HG02973 (cell line): ENCODE measurements at regions not wholly inside any gene's neighbourhood (a gene's known extent, or its start where the extent isn't known, plus 50 kb on each side); places are given as distances from the start of the nearest gene placed in this dataset.
"Not testable (repeated sequence)": the region's sequence is repeated elsewhere in the genome, so short reads cannot be mapped to it uniquely, and the experiment has no call there.

Experiments
- ATAC-seq: cut with Tn5 transposase; IDR thresholded peaks from one replicate; pipeline ENCODE4 v1.9.1; 2021; ENCODE audit warnings: moderate library complexity; ENCODE audit not compliant: unreplicated experiment

GRCh38 chr4:129971419-129971818 lies 875.5 kb downstream of the C4orf33 start:
- no peak for ATAC-seq

- ATAC-seq = no peak
Observed at GRCh38 chr4:129972257-129972656, 876.3 kb downstream of the C4orf33 start.

GRCh38 chr4:129974730-129975129 lies 878.8 kb downstream of the C4orf33 start:
- no peak for ATAC-seq

- no peak for ATAC-seq
Observed at GRCh38 chr4:129978315-129978714, 882.4 kb downstream of the C4orf33 start.

GRCh38 chr4:129988957-129989356 lies 893.0 kb downstream of the C4orf33 start:
- ATAC-seq = no peak

- ATAC-seq = peak; percentile 61
Observed at GRCh38 chr4:129994715-129995114, 898.8 kb downstream of the C4orf33 start.

GRCh38 chr4:129998436-129999150 lies 902.6 kb downstream of the C4orf33 start:
- ATAC-seq = no peak

GRCh38 chr4:129999156-129999555 lies 903.2 kb downstream of the C4orf33 start:
- ATAC-seq = no peak

- ATAC-seq = no peak
Observed at GRCh38 chr4:130008461-130008860, 912.5 kb downstream of the C4orf33 start.

GRCh38 chr4:130012806-130013205 lies 916.9 kb downstream of the C4orf33 start:
- not testable (repeated sequence) for ATAC-seq

- ATAC-seq = no peak
Observed at GRCh38 chr4:130021706-130022105, 925.8 kb downstream of the C4orf33 start.

- ATAC-seq = no peak
Observed at GRCh38 chr4:130023088-130023487, 927.1 kb downstream of the C4orf33 start.

GRCh38 chr4:130025701-130026100 lies 929.7 kb downstream of the C4orf33 start:
- ATAC-seq = no peak

- ATAC-seq = no peak
Observed at GRCh38 chr4:130026185-130026584, 930.2 kb downstream of the C4orf33 start.

- no peak for ATAC-seq
Observed at GRCh38 chr4:130027973-130028372, 932.0 kb downstream of the C4orf33 start.

- ATAC-seq = peak; percentile 93
Observed at GRCh38 chr4:130028552-130028951, 932.6 kb downstream of the C4orf33 start.

- ATAC-seq = no peak
Observed at GRCh38 chr4:130029442-130029841, 933.5 kb downstream of the C4orf33 start.

- no peak for ATAC-seq
Observed at GRCh38 chr4:130031858-130032257, 935.9 kb downstream of the C4orf33 start.

- not testable (repeated sequence) for ATAC-seq
Observed at GRCh38 chr4:130033657-130034056, 937.7 kb downstream of the C4orf33 start.

GRCh38 chr4:130034876-130035275 lies 938.9 kb downstream of the C4orf33 start:
- no peak for ATAC-seq

- ATAC-seq = no peak
Observed at GRCh38 chr4:130035391-130035790, 939.4 kb downstream of the C4orf33 start.

- not testable (repeated sequence) for ATAC-seq
Observed at GRCh38 chr4:130037866-130038265, 941.9 kb downstream of the C4orf33 start.

- ATAC-seq = not testable (repeated sequence)
Observed at GRCh38 chr4:130038540-130038939, 942.6 kb downstream of the C4orf33 start.
